Thyroid gland (tissue), 4 donors: ENCODE measurements at regions not wholly inside any gene's neighbourhood (a gene's known extent, or its start where the extent isn't known, plus 50 kb on each side); places are given as distances from the start of the nearest gene placed in this dataset.

Experiments
- CTCF ChIP-seq, 6 experiments: fragments of 200-600 bp in 3 of 6; fragments of 450-650 bp in 3 of 6; sonication (generic) in 3 of 6; IDR thresholded peaks; one replicate each; pipeline ENCODE4 v1.5.1; 2016 to 2019; ENCODE audit warnings: antibody characterized with exemption in 6 of 6, mild to moderate bottlenecking in 2 of 6, inconsistent platforms in 1 of 6, moderate library complexity in 1 of 6
- POLR2A ChIP-seq, 2 donors: fragments of 450-650 bp; IDR thresholded peaks; one replicate each; pipeline ENCODE4 v1.6.1; 2017; ENCODE audit warnings: antibody characterized with exemption in 2 of 2, mild to moderate bottlenecking in 2 of 2, moderate library complexity in 1 of 2

GRCh38 chr2:234588054-234588430 is 91.2 kb upstream of the ARL4C start:
- TF ChIP-seq POLR2A (IDR thresholded peaks at IDR 0.05) (no peak), CTCF (IDR thresholded peaks at IDR 0.05) (no peak)
